ENCODE measurements at regions not wholly inside any gene's neighbourhood (a gene's known extent, or its start where the extent isn't known, plus 50 kb on each side); places are given as distances from the start of the nearest gene placed in this dataset.

DNA sequence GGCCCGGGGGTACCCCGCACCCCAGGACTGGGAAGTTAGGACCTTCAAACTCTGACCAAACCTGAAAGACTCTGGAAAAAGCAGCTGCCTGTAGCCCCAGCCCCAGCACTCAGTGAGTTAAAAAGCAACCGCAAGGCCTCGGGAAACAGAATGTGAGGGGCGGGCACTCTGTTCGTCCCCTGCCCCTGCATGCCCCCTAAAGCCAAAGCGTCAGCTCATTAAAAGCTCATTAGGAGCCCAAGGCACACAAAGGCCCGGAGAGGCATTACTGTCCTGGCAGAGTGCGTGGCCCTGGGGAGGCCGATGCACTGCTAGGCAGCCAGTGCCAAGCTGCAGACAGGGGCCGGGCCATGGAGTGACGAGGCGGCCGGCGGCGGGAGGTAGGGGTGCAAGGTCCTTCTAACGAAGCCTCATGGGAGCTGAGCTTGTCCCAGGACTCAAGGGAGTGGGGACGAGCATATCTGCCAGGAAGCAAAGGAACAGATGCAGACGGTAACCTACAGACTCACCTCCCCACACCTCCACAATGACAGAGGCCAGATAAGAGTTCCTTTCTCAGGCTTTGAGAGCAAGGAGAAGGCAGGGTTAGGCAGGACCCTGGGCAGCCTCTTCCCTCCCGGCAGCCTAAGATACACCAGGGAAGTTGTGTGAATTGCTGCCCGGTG lies 116.8 kb downstream of the ENGASE start:
- BruUV-seq (replicated peaks) = no TSS peak
- Histone ChIP-seq H3K4me1 (ENCODE audit: insufficient read depth, low read length) (no peaks in the 10 kb centered on the region), H3K79me2 (ENCODE audit: insufficient read depth, low read length) (no peaks in the 10 kb centered on the region), H3K27ac (ENCODE audit: extremely low read length, insufficient read depth, low read length) (no peak overlapping the region), H3K36me3 (replicated peaks in 1 of 2; ENCODE audit: control insufficient read depth in 1 of 2, insufficient read depth in 2 of 2, low read length in 2 of 2) (no peaks in the 10 kb centered on the region), H3K9ac (ENCODE audit: insufficient read depth, low read depth, low read length) (no peak overlapping the region), H4K20me1 (ENCODE audit: insufficient read depth, low read length) (peaks cover 27% of the 10 kb centered on the region; the same call in 1 of the 2 replicates), H2AFZ (ENCODE audit: low read length) (no peak overlapping the region), H3K4me3 (replicated peaks in 1 of 3; ENCODE audit: insufficient read depth in 1 of 3, low read depth in 2 of 3, low read length in 3 of 3) (no peak overlapping the region), H3K9me3 (ENCODE audit: low read length) (no peaks in the 10 kb centered on the region), H3K27me3 (ENCODE audit: control insufficient read depth in 1 of 2, insufficient read depth in 2 of 2, low read length in 2 of 2) (peaks cover 14 to 69% of the 10 kb centered on the region in 2 experiments; a peak in 3 of 5 replicates), H3K4me2 (ENCODE audit: low read depth, low read length) (no peak overlapping the region)
- POLR2A ChIA-PET = no interaction called here
- intact Hi-C loops (cut with micrococcal nuclease; ENCODE audit: unreplicated experiment) (no loop called here), in situ Hi-C loops (cut with HindIII; ENCODE audit: extremely low pct_ligation_motif_present, low pct_unique_long_range_greater_than_20kb) (no loop called here)
- CTCF ChIA-PET (ENCODE audit: low intra/inter-chr PET ratio, low total read pairs) = no interaction called here
- 7% methylated on average over 17 of the region's 21 CpGs for WGBS (ENCODE audit: low lambda C conversion rate)
- FAIRE-seq = no peak
- TF ChIP-seq, protein P1, sequence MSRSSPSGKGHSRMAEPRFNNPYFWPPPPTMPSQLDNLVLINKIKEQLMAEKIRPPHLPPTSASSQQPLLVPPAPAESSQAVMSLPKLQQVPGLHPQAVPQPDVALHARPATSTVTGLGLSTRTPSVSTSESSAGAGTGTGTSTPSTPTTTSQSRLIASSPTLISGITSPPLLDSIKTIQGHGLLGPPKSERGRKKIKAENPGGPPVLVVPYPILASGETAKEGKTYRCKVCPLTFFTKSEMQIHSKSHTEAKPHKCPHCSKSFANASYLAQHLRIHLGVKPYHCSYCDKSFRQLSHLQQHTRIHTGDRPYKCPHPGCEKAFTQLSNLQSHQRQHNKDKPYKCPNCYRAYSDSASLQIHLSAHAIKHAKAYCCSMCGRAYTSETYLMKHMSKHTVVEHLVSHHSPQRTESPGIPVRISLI (CRISPR knock-in tag; IDR thresholded peaks at IDR 0.05; ENCODE audit: borderline replicate concordance) = no peak
- TF ChIP-seq SNAPC2 (CRISPR knock-in tag; IDR thresholded peaks at IDR 0.05) (no peak), ARID5B (CRISPR knock-in tag; IDR thresholded peaks at IDR 0.05) (no peak), ZFYVE20 (CRISPR knock-in tag; IDR thresholded peaks at IDR 0.05; ENCODE audit: borderline replicate concordance, low read depth) (no peak), PPARG (CRISPR knock-in tag; conservative IDR thresholded peaks at IDR 0.05) (no peak), ZNF619 (CRISPR knock-in tag; IDR thresholded peaks at IDR 0.05) (no peak), EZH2 (conservative IDR thresholded peaks at IDR 0.05; ENCODE audit: low read depth, low read length) (no peak), ZNF768 (CRISPR knock-in tag; IDR thresholded peaks at IDR 0.05) (no peak), HNRNPH1 (optimal IDR thresholded peaks at IDR 0.05; ENCODE audit: low read depth, low read length) (no peak), ATF6 (CRISPR knock-in tag; conservative IDR thresholded peaks at IDR 0.05) (no peak), CBX5 (CRISPR knock-in tag; IDR thresholded peaks at IDR 0.05; ENCODE audit: borderline replicate concordance) (no peak), MEIS1 (CRISPR knock-in tag; IDR thresholded peaks at IDR 0.05; ENCODE audit: borderline replicate concordance) (no peak), HNRNPL (IDR thresholded peaks at IDR 0.05; ENCODE audit: low read depth, low read length) (no peak), MIER3 (CRISPR knock-in tag; IDR thresholded peaks at IDR 0.05; ENCODE audit: borderline replicate concordance) (no peak), DMAP1 (CRISPR knock-in tag; IDR thresholded peaks at IDR 0.05) (no peak), RNF2 (conservative IDR thresholded peaks at IDR 0.05; ENCODE audit: low read depth) (no peak), ZNF782 (CRISPR knock-in tag; IDR thresholded peaks at IDR 0.05; ENCODE audit: borderline replicate concordance) (no peak)
- TF ChIP-seq, protein P2, sequence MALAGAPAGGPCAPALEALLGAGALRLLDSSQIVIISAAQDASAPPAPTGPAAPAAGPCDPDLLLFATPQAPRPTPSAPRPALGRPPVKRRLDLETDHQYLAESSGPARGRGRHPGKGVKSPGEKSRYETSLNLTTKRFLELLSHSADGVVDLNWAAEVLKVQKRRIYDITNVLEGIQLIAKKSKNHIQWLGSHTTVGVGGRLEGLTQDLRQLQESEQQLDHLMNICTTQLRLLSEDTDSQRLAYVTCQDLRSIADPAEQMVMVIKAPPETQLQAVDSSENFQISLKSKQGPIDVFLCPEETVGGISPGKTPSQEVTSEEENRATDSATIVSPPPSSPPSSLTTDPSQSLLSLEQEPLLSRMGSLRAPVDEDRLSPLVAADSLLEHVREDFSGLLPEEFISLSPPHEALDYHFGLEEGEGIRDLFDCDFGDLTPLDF (CRISPR knock-in tag; IDR thresholded peaks at IDR 0.05) = no peak
- no peak for ATAC-seq
- no peak for DNase-seq (ENCODE audit: low spot score)

All from HepG2 (cell line).